Liver (tissue), 8 donors: ENCODE measurements at regions not wholly inside any gene's neighbourhood (a gene's known extent, or its start where the extent isn't known, plus 50 kb on each side); places are given as distances from the start of the nearest gene placed in this dataset.

Source experiments
- DNase-seq: peaks from one replicate; pipeline ENCODE4 v3.0.0-alpha.2; 2017; ENCODE audit warnings: low spot score
- H3K27ac ChIP-seq, 2 donors: one replicate each; pipeline ENCODE4 v1.7.0; 2013; ENCODE audit warnings: inconsistent platforms in 2 of 2, low read length in 2 of 2, control low read depth in 1 of 2, low read depth in 1 of 2, mild to moderate bottlenecking in 1 of 2
- H3K27me3 ChIP-seq, 4 donors: one replicate each; pipeline versions ENCODE4 v1.6.1 to v1.7.0; 2013; ENCODE audit warnings: low read length in 3 of 4, inconsistent platforms in 1 of 4, mild to moderate bottlenecking in 1 of 4, moderate library complexity in 1 of 4; ENCODE audit not compliant: control insufficient read depth in 4 of 4, insufficient read depth in 4 of 4
- H3K36me3 ChIP-seq, 4 donors: one replicate each; pipeline versions ENCODE4 v1.6.1 to v1.7.0; 2013; ENCODE audit warnings: low read length in 3 of 4, mild to moderate bottlenecking in 3 of 4, low read depth in 1 of 4, moderate library complexity in 1 of 4; ENCODE audit not compliant: control insufficient read depth in 4 of 4, insufficient read depth in 3 of 4
- H3K4me1 ChIP-seq, 4 donors: one replicate each; pipeline versions ENCODE4 v1.6.1 to v1.7.0; 2013; ENCODE audit warnings: low read length in 3 of 4, mild to moderate bottlenecking in 3 of 4, moderate library complexity in 1 of 4; ENCODE audit not compliant: control insufficient read depth in 4 of 4, insufficient read depth in 4 of 4
- H3K4me3 ChIP-seq, 3 donors: one replicate each; pipeline versions ENCODE4 v1.6.1 to v1.7.0; 2013; ENCODE audit warnings: low read length in 3 of 3, control low read depth in 1 of 3, low read depth in 1 of 3, mild to moderate bottlenecking in 1 of 3
- H3K9ac ChIP-seq, 2 donors: one replicate each; pipeline ENCODE4 v1.7.0; 2013; ENCODE audit warnings: low read length in 2 of 2, mild to moderate bottlenecking in 2 of 2, moderate library complexity in 2 of 2, control low read depth in 1 of 2, low read depth in 1 of 2
- H3K9me3 ChIP-seq, 4 donors: one replicate each; pipeline versions ENCODE4 v1.6.1 to v1.7.0; 2013; ENCODE audit warnings: low read length in 3 of 4; ENCODE audit not compliant: control insufficient read depth in 4 of 4
- CTCF ChIP-seq: fragments of 150-350 bp; IDR thresholded peaks from 2 replicates; pipeline ENCODE4 v1.5.1; 2017; ENCODE audit warnings: improper control_type of control experiment, low read depth, low read length; ENCODE audit not compliant: missing input control
- EGR1 ChIP-seq, 2 donors: IDR thresholded peaks; 2 replicates each; pipeline ENCODE4 v1.6.1; 2016 to 2018; ENCODE audit warnings: antibody characterized with exemption in 2 of 2, low read depth in 2 of 2
- FOXA1 ChIP-seq: IDR thresholded peaks from 2 replicates; pipeline ENCODE4 v1.6.1; 2016; ENCODE audit warnings: antibody characterized with exemption
- FOXA2 ChIP-seq: IDR thresholded peaks from 2 replicates; pipeline ENCODE4 v1.6.1; 2016; ENCODE audit warnings: antibody characterized with exemption
- GABPA ChIP-seq, 2 donors: IDR thresholded peaks in 1 of 2; conservative IDR thresholded peaks in 1 of 2; 2 replicates each; pipeline ENCODE4 v1.6.1; 2016; ENCODE audit warnings: antibody characterized with exemption in 2 of 2, mild to moderate bottlenecking in 1 of 2, moderate library complexity in 1 of 2
- HNF4A ChIP-seq, 2 donors: conservative IDR thresholded peaks; 2 replicates each; pipeline ENCODE4 v1.6.1; 2016; ENCODE audit warnings: antibody characterized with exemption in 2 of 2, mild to moderate bottlenecking in 2 of 2
- HNF4G ChIP-seq: IDR thresholded peaks from 2 replicates; pipeline ENCODE4 v1.6.1; 2016; ENCODE audit warnings: antibody characterized with exemption
- JUND ChIP-seq, 2 donors: IDR thresholded peaks; 2 replicates each; pipeline ENCODE4 v1.6.1; 2016; ENCODE audit warnings: antibody characterized with exemption in 2 of 2
- MAX ChIP-seq: IDR thresholded peaks from 2 replicates; pipeline ENCODE4 v1.6.1; 2016; ENCODE audit warnings: antibody characterized with exemption
- NR2F2 ChIP-seq: IDR thresholded peaks from 2 replicates; pipeline ENCODE4 v1.6.1; 2016; ENCODE audit warnings: antibody characterized with exemption
- RAD21 ChIP-seq, 2 donors: IDR thresholded peaks; 2 replicates each; pipeline ENCODE4 v1.6.1; 2016; ENCODE audit warnings: antibody characterized with exemption in 2 of 2, mild to moderate bottlenecking in 2 of 2
- RXRA ChIP-seq, 2 donors: IDR thresholded peaks; 2 replicates each; pipeline ENCODE4 v1.6.1; 2017 to 2018; ENCODE audit warnings: antibody characterized with exemption in 2 of 2, mild to moderate bottlenecking in 1 of 2
- SP1 ChIP-seq: IDR thresholded peaks from 2 replicates; pipeline ENCODE4 v1.6.1; 2018; ENCODE audit warnings: antibody characterized with exemption, mild to moderate bottlenecking
- TAF1 ChIP-seq: conservative IDR thresholded peaks from 2 replicates; pipeline ENCODE4 v1.6.1; 2016; ENCODE audit warnings: antibody characterized with exemption, mild to moderate bottlenecking
- YY1 ChIP-seq: IDR thresholded peaks from 2 replicates; pipeline ENCODE4 v1.6.1; 2016; ENCODE audit warnings: antibody characterized with exemption, mild to moderate bottlenecking
- ZBTB33 ChIP-seq: IDR thresholded peaks from 2 replicates; pipeline ENCODE4 v1.6.1; 2016; ENCODE audit warnings: antibody characterized with exemption
- WGBS: extraction: QIAGEN DNeasy Blood & Tissue Kit; methylation state at CpG from one replicate; pipeline ENCODE4 v1.1.7; 2013; 5-methylcytosine and 5-hydroxymethylcytosine counted together
- TF ChIP-seq, protein P1 (sequence below): IDR thresholded peaks from 2 replicates; pipeline ENCODE4 v1.6.1; 2016; ENCODE audit warnings: antibody characterized with exemption, mild to moderate bottlenecking
- donor health status: healthy.
- donor health status: healthy.
- donor health status: healthy.
- donor health status: healthy.
- donor health status: healthy.

DNA sequence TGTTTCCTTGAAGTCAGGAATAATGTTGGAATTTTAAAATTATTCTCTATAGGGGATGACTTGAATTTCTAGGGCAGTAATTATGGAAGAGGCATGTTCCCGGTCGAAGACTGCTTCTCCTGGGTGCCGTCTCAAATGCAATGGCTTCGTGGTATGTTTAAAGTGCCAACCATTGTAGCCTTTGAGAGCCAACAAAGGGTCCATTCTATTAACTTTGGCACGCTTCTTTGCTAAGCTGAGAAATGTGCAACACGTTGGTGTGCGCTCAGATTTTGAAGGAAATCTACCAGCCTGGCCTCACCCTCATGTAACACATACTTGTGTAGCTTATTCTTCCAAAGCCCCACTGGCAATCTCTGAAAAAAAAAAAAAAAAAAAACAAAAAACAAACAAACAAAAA lies 221.2 kb upstream of the ANKH start:
- Histone ChIP-seq H3K36me3 (no peaks in the 10 kb centered on the region), H3K4me3 (no peak overlapping the region), H3K9me3 (peaks cover 0 to 4% (median 1%) of the 10 kb centered on the region in 4 donors), H3K27me3 (peaks cover 0 to 4% (median 1%) of the 10 kb centered on the region in 4 donors), H3K9ac (no peak overlapping the region), H3K27ac (no peak overlapping the region), H3K4me1 (no peaks in the 10 kb centered on the region)
- DNase-seq = no peak
- 89% methylated on average over 7 of the region's 7 CpGs for WGBS
- TF ChIP-seq HNF4G = no peak
- TF ChIP-seq TAF1 = no peak
- no peak for TF ChIP-seq EGR1 (IDR thresholded peaks at IDR 0.05; ENCODE audit: low read depth in 2 of 2)
- no peak for TF ChIP-seq FOXA2
- TF ChIP-seq YY1 = no peak
- no peak for TF ChIP-seq CTCF
- TF ChIP-seq FOXA1 = no peak
- no peak for TF ChIP-seq ZBTB33
- TF ChIP-seq NR2F2 = no peak
- no peak for TF ChIP-seq SP1
- TF ChIP-seq HNF4A (conservative IDR thresholded peaks at IDR 0.05) = no peak
- no peak for TF ChIP-seq RAD21 (IDR thresholded peaks at IDR 0.05)
- TF ChIP-seq MAX = no peak
- no peak for TF ChIP-seq GABPA (IDR thresholded peaks at IDR 0.05 in 1 of 2, conservative IDR thresholded peaks at IDR 0.05 in 1 of 2)
- TF ChIP-seq RXRA (IDR thresholded peaks at IDR 0.05) = no peak

DNA sequence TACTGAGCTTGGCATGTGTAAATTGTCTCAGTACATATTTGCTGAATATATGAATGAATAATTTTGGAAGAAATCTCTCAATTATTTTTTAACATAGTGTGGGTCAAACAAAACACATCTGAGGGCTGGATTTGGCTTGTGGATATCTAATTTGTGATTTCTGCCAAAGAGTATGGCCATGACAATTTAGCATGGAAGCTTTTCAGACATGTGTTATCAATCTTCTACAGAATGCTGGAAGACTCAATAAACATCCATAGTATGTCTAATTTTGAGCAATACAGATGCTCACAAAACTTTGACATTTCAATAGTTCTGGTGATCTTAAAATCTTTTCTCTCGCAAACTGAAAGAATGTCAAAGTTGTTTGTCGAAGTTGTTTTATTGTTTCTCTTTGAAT lies 214.1 kb upstream of the ANKH start:
- Histone ChIP-seq H3K27me3 (peaks cover 0 to 4% (median 1%) of the 10 kb centered on the region in 4 donors), H3K27ac (no peak overlapping the region), H3K9me3 (peaks cover 4 to 11% (median 6%) of the 10 kb centered on the region in 4 donors), H3K36me3 (no peaks in the 10 kb centered on the region), H3K4me1 (no peaks in the 10 kb centered on the region), H3K4me3 (no peak overlapping the region), H3K9ac (no peak overlapping the region)
- DNase-seq = no peak
- 89% methylated on average over 2 of the region's 2 CpGs for WGBS
- TF ChIP-seq, protein P1, sequence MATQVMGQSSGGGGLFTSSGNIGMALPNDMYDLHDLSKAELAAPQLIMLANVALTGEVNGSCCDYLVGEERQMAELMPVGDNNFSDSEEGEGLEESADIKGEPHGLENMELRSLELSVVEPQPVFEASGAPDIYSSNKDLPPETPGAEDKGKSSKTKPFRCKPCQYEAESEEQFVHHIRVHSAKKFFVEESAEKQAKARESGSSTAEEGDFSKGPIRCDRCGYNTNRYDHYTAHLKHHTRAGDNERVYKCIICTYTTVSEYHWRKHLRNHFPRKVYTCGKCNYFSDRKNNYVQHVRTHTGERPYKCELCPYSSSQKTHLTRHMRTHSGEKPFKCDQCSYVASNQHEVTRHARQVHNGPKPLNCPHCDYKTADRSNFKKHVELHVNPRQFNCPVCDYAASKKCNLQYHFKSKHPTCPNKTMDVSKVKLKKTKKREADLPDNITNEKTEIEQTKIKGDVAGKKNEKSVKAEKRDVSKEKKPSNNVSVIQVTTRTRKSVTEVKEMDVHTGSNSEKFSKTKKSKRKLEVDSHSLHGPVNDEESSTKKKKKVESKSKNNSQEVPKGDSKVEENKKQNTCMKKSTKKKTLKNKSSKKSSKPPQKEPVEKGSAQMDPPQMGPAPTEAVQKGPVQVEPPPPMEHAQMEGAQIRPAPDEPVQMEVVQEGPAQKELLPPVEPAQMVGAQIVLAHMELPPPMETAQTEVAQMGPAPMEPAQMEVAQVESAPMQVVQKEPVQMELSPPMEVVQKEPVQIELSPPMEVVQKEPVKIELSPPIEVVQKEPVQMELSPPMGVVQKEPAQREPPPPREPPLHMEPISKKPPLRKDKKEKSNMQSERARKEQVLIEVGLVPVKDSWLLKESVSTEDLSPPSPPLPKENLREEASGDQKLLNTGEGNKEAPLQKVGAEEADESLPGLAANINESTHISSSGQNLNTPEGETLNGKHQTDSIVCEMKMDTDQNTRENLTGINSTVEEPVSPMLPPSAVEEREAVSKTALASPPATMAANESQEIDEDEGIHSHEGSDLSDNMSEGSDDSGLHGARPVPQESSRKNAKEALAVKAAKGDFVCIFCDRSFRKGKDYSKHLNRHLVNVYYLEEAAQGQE = no peak
- TF ChIP-seq HNF4G = no peak
- no peak for TF ChIP-seq MAX
- no peak for TF ChIP-seq TAF1
- no peak for TF ChIP-seq RAD21 (IDR thresholded peaks at IDR 0.05)
- TF ChIP-seq GABPA (IDR thresholded peaks at IDR 0.05 in 1 of 2, conservative IDR thresholded peaks at IDR 0.05 in 1 of 2) = no peak
- TF ChIP-seq HNF4A (conservative IDR thresholded peaks at IDR 0.05) = no peak
- no peak for TF ChIP-seq CTCF
- TF ChIP-seq FOXA1 = no peak
- no peak for TF ChIP-seq ZBTB33
- no peak for TF ChIP-seq NR2F2
- TF ChIP-seq EGR1 (IDR thresholded peaks at IDR 0.05; ENCODE audit: low read depth in 2 of 2) = no peak
- TF ChIP-seq JUND (IDR thresholded peaks at IDR 0.05) = no peak
